Left ventricle myocardium superior (tissue), 1 donor: ENCODE measurements at regions not wholly inside any gene's neighbourhood (a gene's known extent, or its start where the extent isn't known, plus 50 kb on each side); places are given as distances from the start of the nearest gene placed in this dataset.
A peak's percentile ranks its signal among the peaks of the same experiment; 100 is the strongest.

ENCODE experiments used
- ATAC-seq: fragments of 200-7000 bp; cut with Tn5 transposase; one replicate; pipeline ENCODE4 v1.9.1; 2020; ENCODE audit warnings: mild to moderate bottlenecking, moderate library complexity
- DNase-seq: peaks from one replicate; pipeline ENCODE4 v3.0.0-alpha.2; 2020
- intact Hi-C: fragments of 100-400 bp; cut with micrococcal nuclease; formaldehyde crosslinking; loops from one replicate; pipeline ENCODE4 v1.11.0; 2022
- donor health status: DM: no; HTN: yes; CAD: no; lungs with severe emphysema.

DNA sequence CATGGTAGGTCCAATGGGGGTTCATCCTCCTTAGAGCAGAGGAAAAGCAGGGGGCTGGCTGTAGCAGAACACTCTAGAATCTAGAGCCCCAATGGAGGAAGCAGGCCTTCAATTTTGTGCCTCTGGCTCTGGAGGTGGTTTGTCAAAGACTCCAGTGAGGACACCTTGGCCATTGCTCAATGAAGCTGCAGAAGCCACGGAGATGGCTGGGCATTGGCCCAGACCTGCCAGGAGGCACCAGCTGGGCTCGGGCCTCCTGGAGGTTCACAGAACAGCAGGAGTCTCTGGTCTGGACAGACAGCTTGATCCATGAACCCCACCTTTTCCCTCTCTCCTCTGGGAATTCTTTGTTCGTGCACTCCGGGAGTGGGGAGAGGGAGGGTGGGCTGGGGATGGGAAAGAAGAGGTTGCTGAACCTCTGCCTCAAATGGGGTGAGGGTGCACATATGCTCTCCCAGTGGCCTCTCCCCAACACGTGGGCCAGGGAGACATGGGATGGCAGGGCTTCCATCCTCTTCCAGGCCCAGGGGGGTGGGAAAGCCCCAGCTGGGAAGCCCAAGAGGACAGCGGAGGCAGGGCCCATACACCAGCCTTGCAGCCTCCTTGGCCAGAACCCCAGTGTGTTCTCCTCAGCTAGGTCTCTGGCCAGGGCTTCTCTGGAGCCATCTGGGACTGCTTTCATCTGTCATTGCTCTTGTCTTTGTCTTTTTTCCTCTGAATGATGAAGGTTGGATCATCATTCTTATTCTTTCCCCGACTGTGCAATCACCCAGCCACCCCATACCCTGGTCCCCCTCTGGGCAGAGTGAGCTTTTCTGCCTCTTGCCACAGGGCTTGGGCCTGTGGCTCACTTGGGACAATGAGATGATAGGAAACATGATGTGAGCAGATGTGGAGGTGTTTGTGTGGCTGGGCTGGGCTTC, 1019.4 kb downstream of the BRD1 start:
- DNase-seq, result no peak
- no peak for ATAC-seq

GRCh38 chr22:48807155-48807554, 1020.5 kb downstream of the BRD1 start:
- DNase-seq, result no peak
- intact Hi-C loops, result no loop called here
- no peak for ATAC-seq

More for the DNA sequence above, 1019.4 kb downstream of the BRD1 start:
- intact Hi-C loops, result no loop called here

GRCh38 chr22:48806227-48806781, 1021.4 kb downstream of the BRD1 start:
- ATAC-seq, result no peak
- intact Hi-C loops, result no loop called here

DNA sequence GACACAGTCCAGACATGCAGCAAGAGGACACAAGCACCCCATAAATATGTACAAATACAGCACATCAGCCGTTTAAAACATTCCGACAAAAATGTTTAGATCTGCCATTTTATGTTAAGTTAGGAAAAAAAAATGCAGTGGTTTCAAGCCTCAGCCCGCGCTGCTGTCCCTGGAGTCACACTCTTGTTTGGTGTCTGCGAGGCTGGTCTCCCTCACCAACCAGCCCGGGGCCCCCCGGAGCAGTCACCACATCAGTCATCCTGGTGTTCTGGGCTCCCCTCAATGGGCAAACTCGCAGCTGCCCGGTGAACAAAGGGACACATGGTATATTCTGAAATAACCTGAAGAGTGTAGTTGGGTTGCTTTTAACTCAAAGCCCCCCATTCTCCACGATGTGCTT, 1022.2 kb downstream of the BRD1 start:
- DNase-seq (no peak), ATAC-seq (no peak)
- intact Hi-C loops, result no loop called here

More at GRCh38 chr22:48806227-48806781, 1021.4 kb downstream of the BRD1 start:
- no peak for DNase-seq

GRCh38 chr22:48804811-48805301, 1022.8 kb downstream of the BRD1 start:
- ATAC-seq, result no peak
- DNase-seq, result no peak
- intact Hi-C loops, result no loop called here

DNA sequence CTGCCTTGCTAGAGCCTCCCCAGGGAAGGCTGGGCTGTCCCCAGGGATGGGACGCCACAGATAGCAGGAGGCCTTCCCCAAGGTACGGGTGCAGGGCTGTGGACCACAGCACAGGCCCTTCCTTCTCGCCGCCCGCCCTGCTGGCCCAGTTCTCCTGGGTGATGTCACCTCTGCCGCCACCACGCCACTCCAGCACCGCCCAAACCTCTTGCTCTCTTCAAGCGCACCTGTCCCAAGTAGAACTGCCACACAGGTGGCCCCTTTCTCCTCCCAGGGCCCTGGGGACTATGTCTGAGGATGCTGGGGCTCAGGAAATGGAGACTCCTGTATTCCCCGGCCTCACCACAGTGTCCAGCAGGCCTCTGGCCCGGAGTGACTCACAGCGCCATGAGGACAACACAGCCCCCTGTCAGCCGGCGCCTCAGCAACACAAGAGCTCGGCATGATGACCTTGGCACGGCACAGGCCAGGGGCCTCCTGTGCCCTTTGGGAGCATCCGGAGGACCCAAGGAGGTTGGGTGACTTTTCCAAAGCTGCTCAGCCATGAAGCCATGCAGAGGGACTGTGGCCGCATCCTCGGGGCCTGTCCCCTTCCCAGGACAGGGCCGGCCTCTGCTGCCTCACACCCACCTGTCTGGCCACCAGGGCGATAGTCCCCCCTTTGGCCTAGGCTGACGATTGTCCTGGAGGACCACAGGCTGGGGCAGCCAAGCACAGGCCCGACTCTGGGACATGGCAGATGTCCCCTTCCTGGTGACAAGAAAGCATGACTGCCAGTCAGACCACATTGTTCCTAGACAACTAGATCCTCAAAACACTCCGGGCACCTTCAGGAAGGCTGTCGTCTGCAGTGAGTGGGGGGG, 1023.5 kb downstream of the BRD1 start:
- no peak for DNase-seq

DNA sequence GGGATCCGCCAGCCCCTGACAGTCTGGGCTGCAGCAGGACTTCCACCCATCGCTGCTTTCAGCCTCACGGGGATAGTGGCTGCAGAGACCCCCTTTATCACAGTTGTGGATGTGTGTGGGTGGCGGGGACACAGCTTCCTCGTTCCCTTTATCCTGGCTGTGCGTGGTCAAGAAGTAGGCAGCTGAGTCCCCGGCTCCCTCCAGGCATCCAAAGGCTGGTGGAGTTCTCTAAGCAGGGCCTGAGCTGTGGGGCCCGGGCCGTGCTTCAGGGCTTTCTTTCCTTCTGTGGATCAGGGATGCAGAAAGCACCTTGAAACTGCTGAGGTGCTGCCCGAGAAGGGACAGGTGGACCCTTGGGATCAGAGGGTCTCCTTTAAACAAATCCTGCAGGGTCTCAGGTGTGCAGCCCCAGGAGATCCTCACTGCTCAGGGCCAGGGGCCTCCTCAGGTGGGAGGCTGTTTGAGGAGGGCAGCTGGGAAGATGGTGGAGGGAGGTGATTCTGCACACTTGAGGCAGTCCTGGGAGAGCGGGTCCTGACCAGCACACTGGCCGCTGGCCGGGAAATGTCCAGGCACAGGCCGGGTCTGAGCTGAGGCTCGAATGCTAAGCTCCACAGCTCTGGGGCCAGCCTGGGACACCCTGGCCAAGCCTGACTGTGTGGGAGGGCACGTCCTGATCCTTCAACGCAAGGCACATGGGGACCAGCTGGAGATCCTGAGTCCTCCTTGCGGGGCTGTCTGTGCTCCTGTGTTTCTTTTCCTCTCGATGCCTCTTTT, 1024.3 kb downstream of the BRD1 start:
- intact Hi-C loops, result no loop called here
- ATAC-seq, result no peak
- DNase-seq, result no peak

More for the DNA sequence above, 1023.5 kb downstream of the BRD1 start:
- no peak for ATAC-seq
- intact Hi-C loops, result no loop called here

DNA sequence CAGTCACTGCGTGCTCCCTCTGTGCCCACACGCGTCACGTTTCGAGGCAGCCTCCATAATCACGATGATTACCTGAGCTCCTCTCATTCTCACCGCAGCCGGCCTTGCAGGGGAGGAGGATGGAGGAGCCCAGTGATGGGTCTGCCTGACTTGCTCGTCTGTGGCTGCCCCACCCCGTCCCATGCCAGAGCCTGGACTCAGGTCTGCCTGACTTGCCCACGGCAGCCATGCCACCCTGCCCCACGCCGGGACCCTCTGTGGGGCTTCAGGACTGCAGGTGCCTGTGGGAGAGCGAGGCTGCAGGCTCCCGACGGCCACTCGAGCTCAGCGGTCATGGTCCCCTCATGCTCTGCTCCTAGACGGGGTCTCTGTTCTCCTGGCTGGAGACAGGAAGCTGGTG, 1025.1 kb downstream of the BRD1 start:
- no peak for DNase-seq
- no peak for ATAC-seq
- intact Hi-C loops, result no loop called here

- DNase-seq, result no peak
- intact Hi-C loops, result no loop called here
- no peak for ATAC-seq
Observed at GRCh38 chr22:48800886-48801607, 1026.6 kb downstream of the BRD1 start.

DNA sequence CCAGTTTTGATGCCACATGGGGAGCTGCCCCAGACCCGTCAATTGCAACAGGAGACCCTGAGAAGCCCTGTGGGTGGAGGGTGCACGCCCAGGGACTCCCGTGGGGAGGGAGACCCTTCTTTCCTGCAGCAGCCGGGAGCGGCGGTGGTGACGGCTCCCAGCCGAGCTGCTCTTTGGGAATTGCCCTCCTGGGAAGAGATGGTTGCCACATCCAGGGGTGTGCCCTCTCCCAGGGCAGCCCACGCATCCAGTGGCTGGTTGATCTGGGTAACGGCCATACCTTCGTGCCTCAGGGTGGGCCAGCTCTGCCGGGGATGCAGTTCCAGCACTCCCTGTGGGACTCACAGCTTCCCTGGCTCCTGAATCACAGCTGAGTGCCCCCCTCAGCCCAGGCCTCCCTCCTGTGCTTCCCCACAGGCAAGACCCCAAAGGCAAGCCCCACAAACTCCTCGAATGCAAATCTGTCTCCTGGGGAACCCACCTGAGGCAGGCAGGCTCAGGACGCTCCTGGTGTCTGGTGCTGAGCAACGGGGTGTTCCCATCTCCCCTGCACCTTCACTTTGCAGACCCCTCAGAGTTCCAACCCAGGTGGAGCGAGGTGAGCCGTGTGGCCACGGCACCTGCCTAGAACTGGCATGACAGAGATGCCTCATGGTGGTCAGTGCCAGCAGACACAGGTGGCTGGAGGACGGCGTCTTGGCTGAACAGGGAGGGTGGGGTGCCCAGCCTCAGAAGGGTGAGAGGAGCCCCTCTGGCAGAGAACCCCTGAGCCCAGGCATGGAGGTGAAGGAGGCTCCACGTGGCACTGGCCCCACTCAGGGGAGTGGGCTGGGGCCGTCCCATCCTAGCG, 1027.4 kb downstream of the BRD1 start:
- intact Hi-C loops, result no loop called here
- DNase-seq, result no peak
- no peak for ATAC-seq

DNA sequence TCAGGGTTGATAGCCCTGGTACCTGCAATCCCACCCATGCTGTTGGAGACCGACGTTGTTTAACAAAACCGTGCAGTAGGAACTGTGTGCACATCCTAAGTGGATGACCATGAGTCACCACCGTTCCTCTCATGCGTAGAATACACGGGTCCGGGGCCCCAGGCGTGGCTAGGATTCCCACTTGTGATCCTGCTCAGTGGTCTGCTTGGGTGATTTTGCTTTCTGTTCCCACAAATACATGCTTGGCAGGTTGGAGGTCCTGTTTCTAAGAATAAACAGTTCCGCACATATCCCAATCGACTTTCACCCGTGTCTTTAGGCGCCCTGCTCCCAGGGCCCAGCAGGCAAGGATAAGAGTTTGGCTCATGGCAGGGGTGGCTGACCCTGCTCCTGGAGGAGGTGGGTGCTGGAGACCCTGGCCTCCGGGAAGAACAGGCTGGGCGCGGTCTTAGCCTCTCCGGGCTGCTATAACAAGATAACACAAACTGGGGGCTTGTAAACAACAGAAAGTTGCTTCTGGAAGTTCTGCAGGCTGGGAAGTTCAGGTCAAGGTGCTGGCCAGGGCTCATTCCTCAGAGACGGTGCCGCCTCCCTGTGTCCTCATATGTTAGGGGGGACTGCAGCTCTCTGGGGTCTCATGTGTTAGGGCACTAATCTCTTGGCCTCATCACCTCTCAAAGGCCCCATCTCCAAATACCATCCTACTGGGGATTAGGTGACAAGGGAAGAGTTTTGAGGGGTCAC, 1028.3 kb downstream of the BRD1 start:
- intact Hi-C loops, result no loop called here
- no peak for DNase-seq
- ATAC-seq, result no peak

DNA sequence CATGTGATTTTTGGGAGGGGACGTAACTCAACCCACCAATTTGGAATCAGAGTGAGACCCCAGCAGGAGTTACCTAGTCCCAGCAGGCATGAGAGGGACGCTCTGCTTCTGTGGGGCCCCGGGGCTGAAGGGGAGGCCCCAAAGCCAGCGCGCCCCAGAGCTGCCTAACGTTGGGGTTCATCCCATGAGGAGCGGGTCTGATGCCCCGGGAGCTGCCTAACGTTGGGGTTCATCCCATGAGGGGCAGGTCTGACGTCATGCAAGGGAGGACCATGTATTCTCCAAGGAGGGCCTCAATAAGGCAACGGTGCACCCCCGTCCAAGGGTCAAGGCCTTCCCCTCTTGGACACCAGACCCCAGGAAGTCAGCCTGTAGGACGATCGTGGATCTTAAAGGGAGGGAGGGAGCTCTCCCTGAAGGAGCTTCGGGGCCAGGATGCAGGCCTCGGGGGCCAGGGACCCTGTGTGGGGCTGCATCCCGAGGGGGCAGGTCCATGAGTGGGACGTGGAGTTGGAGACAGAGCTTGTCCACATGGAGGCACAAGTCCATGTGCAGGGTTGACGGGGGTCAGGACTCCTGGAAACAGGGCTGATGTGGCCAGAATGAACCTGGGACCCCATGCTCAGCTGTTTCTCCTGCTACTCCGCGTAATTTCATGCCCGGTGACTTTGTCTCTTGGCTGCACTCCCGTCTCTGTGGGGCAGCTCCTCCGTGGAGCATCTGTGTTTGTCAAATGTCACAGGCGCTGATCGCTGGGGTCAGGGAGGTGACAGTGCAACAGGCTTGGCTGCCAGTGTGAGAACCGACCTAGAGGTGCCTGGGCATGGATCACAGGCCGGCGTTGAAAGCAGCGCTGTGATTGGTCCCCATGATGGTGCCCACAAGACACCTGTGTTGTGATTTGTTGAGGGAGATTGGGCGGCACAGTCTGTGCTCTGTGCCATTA, 1029.1 kb downstream of the BRD1 start:
- ATAC-seq (no peak), DNase-seq (no peak)
- intact Hi-C loops, result no loop called here

- DNase-seq (no peak), ATAC-seq (no peak)
- intact Hi-C loops, result no loop called here
Observed at GRCh38 chr22:48797731-48798130, 1029.9 kb downstream of the BRD1 start.

- intact Hi-C loops, result no loop called here
- ATAC-seq, result peak; percentile 52
Observed at GRCh38 chr22:48796310-48797015, 1031.2 kb downstream of the BRD1 start.

DNA sequence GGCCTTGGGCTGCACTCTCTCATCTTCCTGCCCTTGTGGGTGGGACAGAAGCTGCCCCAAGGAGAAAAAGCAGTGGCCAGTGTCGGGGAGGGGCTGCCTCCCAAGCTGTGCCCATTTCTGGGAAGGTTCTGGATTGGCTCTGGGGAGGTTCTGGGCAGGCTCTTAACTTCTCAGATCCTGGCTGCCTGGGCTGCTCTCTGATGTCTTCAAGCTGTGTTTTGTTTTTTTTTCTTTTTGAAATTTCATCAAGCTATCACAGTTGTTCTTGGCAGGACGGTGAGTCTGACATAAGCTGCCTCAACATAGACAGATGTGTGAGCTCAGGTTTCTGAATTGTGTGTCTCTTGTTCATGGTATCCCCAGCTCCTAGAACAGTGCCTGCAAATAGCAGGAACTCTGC, 1032.0 kb downstream of the BRD1 start:
- intact Hi-C loops, result no loop called here
- peak; percentile 83 for ATAC-seq
- DNase-seq, result no peak

More at GRCh38 chr22:48796310-48797015, 1031.2 kb downstream of the BRD1 start:
- no peak for DNase-seq
